ENCODE measurements at regions not wholly inside any gene's neighbourhood (a gene's known extent, or its start where the extent isn't known, plus 50 kb on each side); places are given as distances from the start of the nearest gene placed in this dataset.

- WGBS, 2 donors (ENCODE audit: low coverage in 1 of 2), result 64 to 92% methylated on average over 1 of the region's 1 CpG
- no peak for ATAC-seq
- H3K27me3 ChIP-seq, result peaks cover 21% of the 10 kb centered on the region
- H3K9me3 ChIP-seq, result peaks cover 0 to 12% (median 0%) of the 10 kb centered on the region in 3 donors
- no peaks in the 10 kb centered on the region for H3K36me3 ChIP-seq
- TF ChIP-seq CTCF (IDR thresholded peaks at IDR 0.05), result no peak
- no peak for TF ChIP-seq POLR2AphosphoS5 (IDR thresholded peaks at IDR 0.05)
- TF ChIP-seq POLR2A (IDR thresholded peaks at IDR 0.05), result no peak
- no peak for TF ChIP-seq EP300 (IDR thresholded peaks at IDR 0.05)
- no peak overlapping the region for H3K4me3 ChIP-seq
- H3K4me1 ChIP-seq, result no peaks in the 10 kb centered on the region
- no peak overlapping the region for H3K27ac ChIP-seq
Observed at GRCh38 chr2:173678186-173678585, 287.0 kb downstream of the SP3 start.

GRCh38 chr2:173680574-173680973, 284.6 kb downstream of the SP3 start:
- Histone ChIP-seq H3K27me3 (peaks cover 14% of the 10 kb centered on the region), H3K4me3 (no peak overlapping the region), H3K36me3 (no peaks in the 10 kb centered on the region), H3K27ac (no peak overlapping the region), H3K9me3 (peaks cover 0 to 12% (median 0%) of the 10 kb centered on the region in 3 donors), H3K4me1 (no peaks in the 10 kb centered on the region)
- TF ChIP-seq POLR2AphosphoS5 (IDR thresholded peaks at IDR 0.05) (no peak), CTCF (IDR thresholded peaks at IDR 0.05) (no peak), POLR2A (IDR thresholded peaks at IDR 0.05) (no peak), EP300 (IDR thresholded peaks at IDR 0.05) (no peak)
- no peak for ATAC-seq
- WGBS, 2 donors (ENCODE audit: low coverage in 1 of 2), result 49 to 76% methylated on average over 3 of the region's 3 CpGs

DNA sequence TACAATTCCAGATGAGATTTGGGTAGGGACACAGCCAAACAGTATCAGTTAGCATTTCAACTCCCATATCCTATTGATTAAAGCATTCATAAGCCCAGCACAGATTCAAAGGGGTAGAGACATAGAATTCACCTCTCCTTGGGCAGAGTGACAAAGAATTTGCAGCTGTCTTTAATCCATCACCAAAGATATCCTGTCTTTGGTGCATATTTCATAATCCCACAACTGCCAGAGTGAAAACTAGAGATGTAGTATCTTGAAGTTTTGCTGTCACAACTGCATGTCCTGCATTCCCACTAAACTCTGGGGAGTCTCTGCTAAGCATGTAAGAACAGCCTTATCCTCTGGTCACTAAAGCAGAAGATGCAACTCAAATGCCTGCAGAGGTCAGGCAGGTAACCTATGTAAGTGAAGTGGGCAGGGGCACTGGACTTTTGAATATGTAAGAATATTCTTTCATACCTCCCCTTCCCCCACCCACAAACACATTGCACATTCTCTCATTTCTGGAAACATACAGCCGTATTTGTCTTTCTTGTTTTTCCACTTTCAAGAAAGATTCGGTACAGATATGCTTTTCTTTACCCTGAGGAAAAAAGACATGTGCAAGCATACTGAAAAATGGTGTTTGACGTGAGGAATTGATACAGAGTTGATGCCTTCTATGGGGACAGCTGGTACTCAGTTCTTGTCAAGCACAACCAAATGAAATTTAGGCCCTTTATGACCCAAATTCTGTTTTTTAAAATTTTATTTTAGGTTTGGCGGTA, 283.1 kb downstream of the SP3 start:
- Histone ChIP-seq H3K27me3 (peaks cover 8% of the 10 kb centered on the region), H3K4me1 (no peaks in the 10 kb centered on the region), H3K27ac (no peak overlapping the region), H3K36me3 (no peaks in the 10 kb centered on the region), H3K4me3 (no peak overlapping the region), H3K9me3 (peaks cover 0 to 12% (median 0%) of the 10 kb centered on the region in 3 donors)
- 84 to 87% methylated on average over 4 of the region's 4 CpGs for WGBS, 2 donors (ENCODE audit: low coverage in 1 of 2)
- TF ChIP-seq POLR2AphosphoS5 (IDR thresholded peaks at IDR 0.05), result no peak
- TF ChIP-seq EP300 (IDR thresholded peaks at IDR 0.05), result no peak
- no peak for TF ChIP-seq POLR2A (IDR thresholded peaks at IDR 0.05)
- no peak for TF ChIP-seq CTCF (IDR thresholded peaks at IDR 0.05)
- ATAC-seq, result no peak

DNA sequence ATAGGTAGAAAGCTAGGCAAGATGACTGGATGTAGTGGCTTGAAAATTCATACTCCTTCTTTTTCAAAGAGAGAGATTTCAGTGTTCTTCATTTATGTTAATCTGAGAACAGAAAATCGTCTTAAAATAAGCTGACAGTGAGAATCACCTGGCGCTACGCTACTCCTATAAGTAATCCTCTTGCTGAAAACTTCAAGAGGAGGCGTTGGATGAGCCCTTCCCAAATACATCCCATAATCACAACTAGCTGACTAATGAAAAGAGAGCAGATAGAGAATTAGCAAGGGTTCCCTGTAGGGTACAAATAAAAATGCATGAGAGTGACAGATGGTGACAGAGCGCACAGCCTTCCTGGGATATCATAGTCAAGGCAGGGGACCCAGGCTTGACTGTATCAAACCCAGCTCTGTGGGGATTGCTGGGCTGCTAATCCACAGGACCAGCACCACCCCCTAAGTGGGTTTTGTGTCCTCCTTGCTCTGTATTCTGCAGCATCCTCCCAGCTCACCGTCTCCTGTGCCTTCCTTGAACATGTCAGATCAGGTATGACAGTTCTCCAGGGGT, 280.2 kb downstream of the SP3 start:
- H3K36me3 ChIP-seq, result no peaks in the 10 kb centered on the region
- no peak overlapping the region for H3K27ac ChIP-seq
- H3K27me3 ChIP-seq, result peaks cover 8% of the 10 kb centered on the region
- ATAC-seq, result no peak
- H3K4me1 ChIP-seq, result no peaks in the 10 kb centered on the region
- H3K9me3 ChIP-seq, result peaks cover 0 to 12% (median 0%) of the 10 kb centered on the region in 3 donors
- WGBS, 2 donors (ENCODE audit: low coverage in 1 of 2), result 83 to 88% methylated on average over 5 of the region's 6 CpGs
- TF ChIP-seq POLR2AphosphoS5 (IDR thresholded peaks at IDR 0.05), result no peak
- no peak for TF ChIP-seq EP300 (IDR thresholded peaks at IDR 0.05)
- TF ChIP-seq POLR2A (IDR thresholded peaks at IDR 0.05), result no peak
- no peak for TF ChIP-seq CTCF (IDR thresholded peaks at IDR 0.05)
- no peak overlapping the region for H3K4me3 ChIP-seq

DNA sequence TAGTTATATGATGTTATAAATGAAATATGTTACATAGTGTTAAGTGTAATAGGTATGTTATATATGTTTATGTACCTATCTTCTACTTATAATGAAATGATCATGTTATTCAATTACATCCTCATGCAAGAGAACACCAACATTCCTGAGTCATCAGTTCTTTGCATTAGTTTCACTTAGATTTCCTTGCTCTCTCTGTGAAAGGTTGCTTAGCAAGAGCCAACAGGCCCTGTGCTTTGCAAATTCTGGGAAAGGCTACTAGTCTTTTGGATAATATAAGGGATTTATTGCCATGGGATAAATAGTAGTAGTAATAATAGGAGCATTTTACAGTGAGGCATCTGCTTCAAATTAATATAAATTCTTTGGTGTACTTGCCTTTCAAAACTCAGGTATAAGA, 274.8 kb downstream of the SP3 start:
- no peaks in the 10 kb centered on the region for H3K9me3 ChIP-seq
- H3K27ac ChIP-seq, result no peak overlapping the region
- no peaks in the 10 kb centered on the region for H3K27me3 ChIP-seq
- H3K4me3 ChIP-seq, result no peak overlapping the region
- H3K36me3 ChIP-seq, result no peaks in the 10 kb centered on the region
- no peak for TF ChIP-seq POLR2AphosphoS5 (IDR thresholded peaks at IDR 0.05)
- TF ChIP-seq POLR2A (IDR thresholded peaks at IDR 0.05), result no peak
- no peak for TF ChIP-seq EP300 (IDR thresholded peaks at IDR 0.05)
- no peak for TF ChIP-seq CTCF (IDR thresholded peaks at IDR 0.05)
- no peak for ATAC-seq
- H3K4me1 ChIP-seq, result no peaks in the 10 kb centered on the region

Measured in gastroesophageal sphincter (tissue), 4 donors.